ENCODE measurements at regions not wholly inside any gene's neighbourhood (a gene's known extent, or its start where the extent isn't known, plus 50 kb on each side); places are given as distances from the start of the nearest gene placed in this dataset.

DNA sequence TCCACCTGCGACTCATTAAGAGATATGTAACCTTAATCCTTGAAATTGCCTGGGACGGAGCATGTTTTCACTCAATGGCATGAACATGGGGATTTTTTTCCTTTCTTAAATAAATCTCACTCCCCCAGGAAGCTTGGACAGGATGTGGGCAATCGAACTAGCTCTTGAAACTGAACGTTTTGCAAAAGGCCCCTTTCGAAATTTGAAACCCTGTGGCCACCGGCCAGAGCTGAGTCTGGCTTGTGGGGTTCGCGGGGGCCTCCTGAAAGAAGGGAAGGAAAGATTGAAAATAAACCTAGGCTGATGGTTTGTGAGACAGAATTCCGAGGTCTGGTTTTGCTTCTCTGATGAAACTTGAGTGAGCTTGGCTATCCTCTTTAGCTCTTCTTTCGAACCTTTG lies 101.4 kb upstream of the RTL1 start:
- DNase-seq = no peak

- peak; percentile 7 for DNase-seq
These were observed 101.9 kb upstream of the RTL1 start for GRCh38 chr14:101005447-101005846.

DNA sequence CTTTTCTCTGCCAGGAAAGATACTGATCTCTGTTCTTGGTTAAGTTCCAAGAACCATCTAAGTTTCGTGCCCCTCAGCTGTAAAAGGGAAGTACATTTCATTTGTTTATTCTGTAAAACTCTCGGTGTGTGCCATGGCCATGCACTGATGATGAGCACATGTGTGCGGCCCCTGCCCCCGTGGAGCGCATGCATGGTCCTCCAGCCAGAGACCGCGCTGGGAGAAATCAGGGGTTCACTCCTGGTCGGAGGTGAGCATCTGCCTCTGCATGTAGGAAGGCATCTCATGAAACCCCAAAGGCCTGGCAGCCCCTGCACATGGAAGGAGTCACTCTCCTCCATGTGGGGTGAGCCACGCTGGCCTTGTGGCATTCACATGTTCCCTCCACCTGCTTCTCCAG lies 102.5 kb upstream of the RTL1 start:
- DNase-seq = no peak

GRCh38 chr14:101007004-101007614 lies 103.6 kb upstream of the RTL1 start:
- no peak for DNase-seq

- DNase-seq = no peak
These were observed 104.2 kb upstream of the RTL1 start for GRCh38 chr14:101007765-101008164.

DNA sequence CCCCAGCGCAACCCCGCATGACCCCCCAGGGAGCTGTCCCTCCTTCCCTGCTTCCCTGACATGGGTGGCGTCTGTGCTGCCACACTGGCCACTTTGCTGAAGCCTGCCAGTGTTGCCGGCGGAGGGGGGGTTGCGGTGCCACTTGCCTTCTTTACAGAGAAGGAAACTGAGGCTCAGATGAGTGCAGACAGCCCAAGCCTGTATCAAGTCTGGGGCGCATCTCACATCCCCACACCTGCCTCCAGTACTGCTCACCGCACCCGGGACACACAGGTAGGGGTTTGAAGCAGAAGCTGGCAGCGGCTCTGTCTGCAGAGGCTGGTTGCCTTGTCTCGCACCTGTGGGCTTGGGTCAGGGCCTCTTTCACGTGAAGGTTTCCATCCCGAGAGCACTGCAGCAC lies 104.7 kb upstream of the RTL1 start:
- no peak for DNase-seq

DNA sequence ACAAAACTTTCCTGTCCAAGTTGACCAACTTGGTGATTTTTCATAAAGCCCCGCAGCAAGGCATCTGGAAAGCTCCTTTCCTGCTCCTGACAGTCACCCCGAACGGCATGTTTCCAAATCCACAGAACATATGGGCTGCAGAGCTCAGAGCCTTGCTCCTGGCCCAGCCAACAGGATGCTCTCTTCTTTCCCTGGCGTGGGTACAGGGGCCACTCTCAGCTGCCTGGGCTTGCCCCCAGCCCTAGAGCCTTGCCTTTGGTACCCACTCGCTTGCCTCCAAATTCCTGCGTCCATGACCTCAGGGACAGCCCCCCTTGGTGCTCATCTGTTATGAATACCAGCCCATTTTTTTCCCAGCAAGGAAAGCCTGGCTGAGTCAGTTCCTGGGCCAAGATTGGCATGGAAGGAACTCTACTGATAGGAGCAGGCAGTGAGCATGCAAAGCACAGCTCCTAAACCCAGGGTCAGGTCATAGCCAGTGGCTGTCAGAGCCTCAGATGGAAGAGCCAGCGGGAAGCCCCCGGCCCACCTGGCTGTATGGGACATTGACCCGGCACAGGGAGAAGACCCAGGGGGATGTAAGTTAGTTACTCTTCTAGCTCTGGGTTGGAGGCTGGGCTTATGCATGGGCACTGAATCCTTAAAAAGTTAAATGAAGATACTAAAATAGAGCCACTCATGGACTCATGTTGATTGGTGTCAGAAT lies 105.3 kb upstream of the RTL1 start:
- no peak for DNase-seq

DNA sequence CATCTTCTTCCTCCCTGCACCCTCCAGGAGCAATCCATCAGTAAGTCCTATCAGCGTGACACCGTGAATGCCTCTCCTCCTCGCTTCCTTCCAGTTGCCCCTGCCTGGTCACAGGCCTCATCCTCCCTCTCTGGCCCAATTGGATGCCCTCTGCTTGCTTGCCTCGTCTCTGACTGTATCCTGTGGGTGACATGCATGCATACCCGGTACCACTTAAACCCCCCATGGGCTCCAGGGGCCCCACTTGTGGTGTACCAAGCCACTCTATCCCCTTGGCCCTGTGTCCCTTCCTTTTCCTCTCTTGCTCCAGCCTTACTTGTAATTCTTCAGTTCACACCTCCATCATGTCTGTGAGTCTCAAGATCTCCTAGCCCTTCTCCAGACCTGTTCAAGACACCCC lies 106.0 kb upstream of the RTL1 start:
- no peak for DNase-seq

GRCh38 chr14:101010293-101010692 lies 106.8 kb upstream of the RTL1 start:
- no peak for DNase-seq

GRCh38 chr14:101010835-101011234 lies 107.3 kb upstream of the RTL1 start:
- DNase-seq = no peak

DNA sequence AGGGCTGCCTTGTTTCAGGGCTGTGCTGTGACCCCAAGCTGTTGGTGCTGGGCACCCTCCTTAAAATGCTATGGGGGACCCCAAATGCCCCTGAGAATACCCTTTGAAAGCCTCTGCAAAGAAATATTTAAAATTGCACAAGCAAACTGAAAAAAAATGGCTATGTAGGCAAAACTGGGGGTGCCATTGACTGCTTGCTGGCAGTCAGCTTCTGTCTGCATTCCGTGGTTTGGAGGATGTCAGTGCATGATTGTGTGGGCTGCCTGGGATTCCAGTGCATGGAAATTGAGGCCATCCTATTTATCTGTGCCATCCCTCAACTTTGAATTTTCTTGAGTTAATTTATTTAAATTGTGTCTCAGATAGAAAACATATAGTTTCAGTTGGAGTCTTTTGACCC lies 113.7 kb upstream of the RTL1 start:
- DNase-seq = no peak

DNA sequence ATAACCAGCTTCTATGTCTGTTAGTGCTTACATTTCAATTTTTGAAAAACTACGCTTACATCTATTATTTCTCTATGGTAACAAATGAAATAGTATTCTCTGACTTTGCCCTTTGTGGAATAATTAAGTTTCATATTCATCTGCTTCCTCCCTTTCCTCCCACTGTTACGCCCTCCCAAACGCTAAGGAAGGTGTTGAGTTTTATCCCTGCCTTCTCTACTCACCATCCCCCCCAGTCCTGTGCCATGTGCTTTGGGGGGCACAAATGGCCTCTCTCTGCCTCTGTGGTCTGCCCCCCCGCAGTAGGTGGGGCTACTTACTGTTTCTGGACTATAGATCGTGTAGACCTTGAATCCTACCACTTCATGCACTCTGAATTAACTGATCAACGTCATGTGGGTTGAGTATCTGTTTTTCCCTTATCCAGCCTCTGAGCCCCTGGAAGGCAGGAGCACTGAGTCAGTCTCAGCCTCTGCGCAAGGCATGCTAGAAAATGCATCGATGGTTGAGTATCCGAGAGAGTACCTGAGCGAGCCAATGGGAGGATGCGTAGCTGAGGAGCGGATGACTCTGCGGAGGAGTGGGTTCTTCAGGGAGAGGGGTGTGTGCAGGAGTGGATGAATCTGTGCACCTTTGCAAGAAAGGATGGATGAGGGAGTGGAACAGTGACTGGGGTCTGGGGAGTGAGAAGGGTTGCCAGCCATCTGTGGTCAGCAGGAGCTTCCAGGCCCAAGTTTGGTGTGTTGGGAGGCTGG lies 114.5 kb upstream of the RTL1 start:
- no peak for DNase-seq

DNA sequence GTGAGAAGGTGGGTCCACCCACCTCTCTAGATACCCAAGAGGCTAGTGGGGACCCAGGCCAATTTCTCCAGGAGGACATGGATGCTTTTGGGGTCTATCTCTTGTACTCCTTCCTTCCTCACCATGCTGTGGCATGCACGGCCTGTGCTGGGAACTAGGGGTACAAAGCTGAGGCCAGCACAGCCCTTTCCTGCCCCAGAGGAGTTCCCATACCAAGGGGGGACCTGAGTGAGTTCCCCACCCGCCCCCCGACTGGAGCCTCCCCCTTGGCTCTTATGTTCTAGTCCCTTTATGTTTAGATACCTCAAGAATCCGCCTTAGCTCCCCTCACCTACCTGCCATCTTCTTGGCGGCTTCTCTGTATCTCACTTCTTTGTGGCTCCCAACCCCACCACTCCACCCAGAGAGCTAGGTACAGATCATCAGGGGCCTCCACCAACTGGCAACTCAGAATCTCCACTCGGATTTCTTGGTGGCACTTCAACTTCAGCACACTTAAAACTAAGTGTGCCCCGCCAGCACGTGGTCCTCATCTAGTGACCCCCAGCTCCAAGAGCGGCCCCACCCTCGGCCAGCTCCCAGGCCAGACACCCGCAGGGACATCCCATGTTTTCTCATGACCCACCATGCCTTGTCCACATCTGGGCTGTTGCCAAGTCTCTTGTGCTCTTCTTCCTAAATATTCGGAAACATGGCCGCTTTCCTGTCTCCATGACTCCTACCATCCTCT lies 115.2 kb upstream of the RTL1 start:
- DNase-seq = no peak

- no peak for DNase-seq
These were observed 116.0 kb upstream of the RTL1 start for GRCh38 chr14:101019541-101019940.

DNA sequence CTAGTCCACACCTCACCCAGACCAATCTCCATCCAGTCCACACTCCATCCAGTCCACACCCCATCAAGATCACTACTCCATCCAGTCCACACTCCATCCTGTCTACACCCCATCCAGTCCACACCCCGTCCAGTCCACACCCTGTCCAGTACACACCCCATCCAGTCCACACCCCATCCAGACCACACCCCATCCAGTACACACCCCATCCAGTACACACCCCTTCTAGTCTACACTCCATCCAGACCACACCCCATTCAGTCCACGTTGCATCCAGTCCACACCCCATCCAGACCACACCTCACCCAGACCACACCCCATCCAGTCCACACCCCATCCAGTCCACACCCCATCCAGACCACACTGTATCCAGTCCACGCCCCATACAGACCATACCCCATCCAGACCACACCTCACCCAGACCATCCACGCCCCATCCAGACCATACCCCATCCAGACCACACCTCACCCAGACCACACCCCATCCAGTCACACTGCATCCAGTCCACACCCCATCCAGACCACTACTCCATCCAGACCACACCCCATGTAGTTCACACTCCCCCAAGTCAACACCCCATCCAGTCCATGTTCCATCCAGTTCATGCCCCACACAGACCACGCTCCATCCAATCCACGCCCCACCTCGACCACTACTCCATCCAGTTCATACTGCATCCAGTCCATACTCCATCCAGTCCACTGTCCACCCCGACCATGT lies 116.6 kb upstream of the RTL1 start:
- no peak for DNase-seq

- DNase-seq = no peak
These were observed 117.4 kb upstream of the RTL1 start for GRCh38 chr14:101020834-101021370.

DNA sequence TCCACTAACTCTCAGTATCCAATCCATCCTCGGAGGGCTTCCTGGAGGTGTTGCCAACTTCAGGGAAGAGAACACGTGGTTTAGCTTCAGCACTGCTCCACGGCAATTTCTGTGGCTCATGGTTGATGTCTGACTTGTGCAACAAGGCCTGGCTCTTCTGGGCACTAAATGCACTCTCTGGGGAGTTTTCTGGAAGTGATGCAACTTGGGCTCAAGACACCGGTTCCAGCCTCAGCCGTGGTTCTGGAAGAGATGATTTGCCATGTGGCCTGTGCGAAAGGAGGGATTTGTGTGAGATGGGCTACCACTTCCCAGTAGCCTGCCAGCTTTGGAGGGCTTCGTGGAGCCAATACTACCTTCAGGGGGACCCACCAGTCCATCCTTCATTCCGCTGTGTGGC lies 118.6 kb upstream of the RTL1 start:
- no peak for DNase-seq

- no peak for DNase-seq
These were observed 119.5 kb upstream of the RTL1 start for GRCh38 chr14:101022916-101023435.

GRCh38 chr14:101024686-101025085 lies 121.2 kb upstream of the RTL1 start:
- no peak for DNase-seq

GRCh38 chr14:101025131-101025530 lies 121.6 kb upstream of the RTL1 start:
- no peak for DNase-seq

DNA sequence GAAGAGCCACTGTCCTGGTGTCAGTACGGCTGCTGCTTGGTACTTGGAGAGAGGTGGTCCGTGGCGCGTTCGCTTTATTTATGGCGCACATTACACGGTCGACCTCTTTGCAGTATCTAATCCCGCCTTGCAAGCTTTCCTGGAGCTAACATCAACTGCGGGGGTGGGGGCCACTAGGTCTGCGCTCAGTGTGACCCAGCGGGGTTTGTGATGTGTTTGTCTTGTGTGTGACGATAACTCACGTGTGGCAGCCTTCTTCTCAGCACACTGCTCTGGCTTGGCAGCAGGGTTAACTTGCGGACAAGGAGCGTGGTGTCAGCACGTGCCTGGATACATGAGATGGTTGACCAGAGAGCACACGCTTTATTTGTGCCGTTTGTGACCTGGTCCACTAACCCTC lies 122.2 kb upstream of the RTL1 start:
- no peak for DNase-seq

DNA sequence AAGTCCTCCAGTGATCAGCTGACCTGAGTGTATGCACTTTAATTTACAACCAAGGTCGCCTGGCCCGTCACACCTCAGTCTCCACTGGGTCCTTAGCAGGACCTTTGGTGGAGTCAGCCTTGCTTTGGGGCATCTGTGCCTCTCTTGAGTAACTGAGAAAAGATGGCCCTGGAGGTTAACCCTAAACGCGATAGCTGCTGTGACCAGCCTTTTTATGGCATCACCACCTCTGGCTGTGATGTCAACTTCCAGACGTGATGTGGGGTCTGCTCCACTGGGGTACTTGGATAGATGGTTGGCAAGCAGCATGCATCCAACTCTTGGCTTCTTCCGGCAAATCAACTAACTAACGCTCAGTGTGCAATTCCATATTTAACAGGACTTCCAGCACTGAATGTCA lies 122.8 kb upstream of the RTL1 start:
- DNase-seq = no peak
